HG03342 (cell line): ENCODE measurements at regions not wholly inside any gene's neighbourhood (a gene's known extent, or its start where the extent isn't known, plus 50 kb on each side); places are given as distances from the start of the nearest gene placed in this dataset.

ENCODE experiments used
- ATAC-seq: cut with Tn5 transposase; IDR thresholded peaks from one replicate; pipeline ENCODE4 v1.9.1; 2021; ENCODE audit warnings: mild to moderate bottlenecking, moderate library complexity; ENCODE audit not compliant: unreplicated experiment

DNA sequence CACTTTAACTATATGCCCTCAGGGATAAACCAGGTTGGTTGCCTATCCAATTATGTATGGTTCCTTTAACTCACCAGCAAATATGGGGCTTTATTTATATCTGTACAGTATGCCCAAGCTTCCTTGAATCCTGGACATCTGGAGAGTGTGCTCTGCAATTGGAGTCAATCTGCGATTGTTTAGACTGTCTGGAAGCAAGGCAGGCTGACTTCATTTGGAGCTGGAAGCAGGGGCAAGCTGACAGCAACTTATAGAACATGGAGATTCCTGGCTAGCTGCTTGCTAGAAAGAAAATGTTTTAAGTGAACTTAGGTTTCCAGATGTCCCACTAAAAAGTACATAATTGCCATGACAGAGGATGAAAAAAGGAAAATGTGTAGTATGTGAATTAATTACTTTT lies 63.7 kb upstream of the TPRG1 start:
- no peak for ATAC-seq

DNA sequence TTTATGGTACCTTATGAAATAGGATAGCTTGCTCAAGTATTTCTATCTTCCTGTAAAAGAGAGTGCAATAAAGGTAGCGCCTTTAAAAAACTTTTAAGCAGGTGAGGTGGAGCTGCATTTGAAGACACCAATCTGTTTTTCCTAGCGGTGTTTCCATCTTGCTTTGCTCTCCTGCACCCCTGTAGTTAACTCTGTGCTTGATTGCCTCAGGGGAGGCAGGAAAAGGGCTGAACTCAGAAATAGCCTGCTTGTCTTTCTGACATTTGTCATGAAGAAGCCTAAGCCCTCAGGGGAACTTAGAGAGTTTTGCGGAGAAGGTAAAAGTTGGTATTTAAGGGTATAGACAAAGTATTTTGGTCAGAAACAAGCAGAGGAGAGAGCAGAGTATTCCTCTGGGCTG lies 63.0 kb upstream of the TPRG1 start:
- no peak for ATAC-seq

DNA sequence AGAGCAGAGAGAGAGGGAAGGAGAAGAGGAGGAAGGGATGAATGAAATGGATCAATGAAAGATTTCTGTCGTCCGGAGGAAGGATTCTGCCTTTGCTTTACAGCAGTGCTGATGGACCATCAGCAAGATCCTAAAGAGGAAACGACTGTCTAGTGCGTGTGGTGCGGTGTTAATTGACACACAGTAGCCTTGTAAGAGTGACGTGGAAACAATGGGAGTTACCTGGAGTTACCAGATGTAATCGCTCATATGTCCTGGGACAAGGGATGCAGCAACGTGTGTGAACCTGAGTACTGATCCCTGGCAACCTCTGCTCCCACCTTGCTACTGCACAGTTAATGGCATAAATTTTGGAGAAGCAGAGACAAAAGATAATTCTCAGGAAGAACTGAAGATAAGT lies 62.6 kb upstream of the TPRG1 start:
- ATAC-seq: no peak

DNA sequence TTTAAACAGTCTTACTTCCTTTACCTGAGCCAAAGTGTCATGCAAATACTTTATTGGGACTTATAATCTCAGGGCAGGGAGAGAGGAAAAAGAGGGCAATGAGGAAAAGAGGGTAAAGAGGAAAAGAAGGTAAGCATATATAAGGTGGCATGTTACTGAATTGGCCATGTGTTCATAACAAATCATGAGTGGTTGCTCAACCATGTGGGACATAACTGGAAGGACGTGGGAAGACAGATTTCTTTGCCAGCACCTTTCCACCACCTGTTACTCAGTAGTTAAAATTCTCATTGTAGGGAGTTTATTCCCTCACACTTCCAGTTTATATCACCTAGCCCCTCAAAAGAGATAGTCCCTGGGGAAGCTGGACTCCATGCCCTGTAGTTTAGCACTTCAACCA lies 54.7 kb upstream of the TPRG1 start:
- no peak for ATAC-seq

DNA sequence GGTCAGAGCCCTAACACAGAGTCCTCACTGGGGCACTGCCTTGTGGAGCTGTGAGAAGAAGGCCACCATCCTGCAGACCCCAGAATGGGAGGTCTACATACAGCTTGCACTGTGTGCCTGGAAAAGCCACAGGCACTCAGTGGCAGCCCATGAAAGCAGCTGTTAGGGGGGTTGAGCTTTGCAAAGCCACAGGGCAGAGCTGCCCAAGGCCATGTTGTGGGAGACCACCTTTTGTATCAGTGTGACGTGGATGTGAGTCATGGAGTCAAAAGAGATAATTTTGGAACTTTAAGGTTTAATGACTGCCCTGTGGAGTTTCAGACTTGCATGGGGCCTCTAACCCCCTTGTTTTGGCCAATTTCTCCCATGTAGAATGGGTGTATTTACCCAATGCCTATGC lies 52.9 kb upstream of the TPRG1 start:
- ATAC-seq: no peak

DNA sequence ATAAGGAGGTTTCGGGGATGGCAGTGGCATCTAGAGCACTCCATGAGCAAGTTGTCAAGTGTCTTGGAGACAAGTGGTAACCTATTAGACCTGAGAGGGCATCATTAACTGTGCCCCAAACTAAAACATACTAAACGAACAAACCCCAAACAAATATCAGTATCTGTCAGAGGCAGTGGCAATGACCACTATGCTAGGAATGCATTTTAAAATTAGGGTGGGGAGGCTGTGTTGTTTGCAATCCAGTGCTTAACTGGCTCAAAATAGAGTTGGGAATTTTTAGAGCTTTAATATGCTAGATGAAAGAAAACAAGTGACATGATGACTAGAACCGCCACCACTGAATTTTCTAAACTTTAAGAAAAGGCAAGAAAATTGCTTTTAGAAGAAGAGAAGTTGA lies 51.8 kb upstream of the TPRG1 start:
- no peak for ATAC-seq

DNA sequence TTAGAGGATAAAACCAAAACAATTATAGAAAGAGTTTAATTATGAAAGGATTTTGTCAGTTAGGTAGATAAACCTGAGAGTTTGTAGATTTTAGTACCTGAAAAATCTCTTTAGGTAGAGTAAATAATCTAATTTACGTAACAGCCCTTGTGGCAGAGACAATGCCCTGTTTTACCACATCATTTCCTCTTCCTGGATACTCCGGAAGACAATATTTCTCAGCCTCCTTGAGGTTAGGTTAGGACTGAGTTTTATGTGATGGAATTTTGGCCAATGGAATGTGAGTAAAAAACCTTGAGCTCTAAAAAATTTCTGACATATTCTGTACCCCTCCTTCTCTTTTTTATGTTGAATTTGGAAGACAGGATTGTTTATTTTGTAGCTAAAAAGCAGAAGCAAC lies 50.7 kb upstream of the TPRG1 start:
- ATAC-seq: no peak
